ENCODE measurements at regions not wholly inside any gene's neighbourhood (a gene's known extent, or its start where the extent isn't known, plus 50 kb on each side); places are given as distances from the start of the nearest gene placed in this dataset.

DNA sequence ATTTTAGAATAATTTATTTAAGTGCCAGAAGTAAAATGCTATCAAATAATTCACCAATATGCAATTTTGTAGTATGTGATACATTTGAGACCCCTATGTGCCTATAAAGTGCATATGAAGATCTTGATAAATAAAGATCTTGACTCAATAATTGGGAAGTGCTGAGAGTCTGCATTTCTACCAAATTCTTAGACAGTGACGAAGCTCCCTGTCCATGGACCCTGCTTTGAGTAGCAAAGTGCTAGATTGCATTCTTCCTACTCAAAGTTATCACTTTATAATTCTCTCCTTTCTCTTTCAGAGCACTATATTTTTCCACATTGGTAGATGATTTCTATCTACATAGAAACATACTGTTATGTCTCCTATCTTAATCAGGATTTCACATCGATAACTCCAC is 1393.9 kb downstream of the ARAP2 start:
- Mint-ChIP-seq H3K27me3 (ENCODE audit: unreplicated experiment) (peaks cover 1% of the 10 kb centered on the region), H3K27ac (ENCODE audit: unreplicated experiment) (no peak overlapping the region), H3K4me3 (ENCODE audit: unreplicated experiment) (no peak overlapping the region), H3K4me1 (ENCODE audit: unreplicated experiment) (no peaks in the 10 kb centered on the region), H3K9me3 (ENCODE audit: unreplicated experiment) (no peaks in the 10 kb centered on the region), H3K36me3 (ENCODE audit: low read depth, unreplicated experiment) (no peaks in the 10 kb centered on the region)
- no peak for DNase-seq (ENCODE audit: low spot score)
- TF ChIP-seq, protein P1, sequence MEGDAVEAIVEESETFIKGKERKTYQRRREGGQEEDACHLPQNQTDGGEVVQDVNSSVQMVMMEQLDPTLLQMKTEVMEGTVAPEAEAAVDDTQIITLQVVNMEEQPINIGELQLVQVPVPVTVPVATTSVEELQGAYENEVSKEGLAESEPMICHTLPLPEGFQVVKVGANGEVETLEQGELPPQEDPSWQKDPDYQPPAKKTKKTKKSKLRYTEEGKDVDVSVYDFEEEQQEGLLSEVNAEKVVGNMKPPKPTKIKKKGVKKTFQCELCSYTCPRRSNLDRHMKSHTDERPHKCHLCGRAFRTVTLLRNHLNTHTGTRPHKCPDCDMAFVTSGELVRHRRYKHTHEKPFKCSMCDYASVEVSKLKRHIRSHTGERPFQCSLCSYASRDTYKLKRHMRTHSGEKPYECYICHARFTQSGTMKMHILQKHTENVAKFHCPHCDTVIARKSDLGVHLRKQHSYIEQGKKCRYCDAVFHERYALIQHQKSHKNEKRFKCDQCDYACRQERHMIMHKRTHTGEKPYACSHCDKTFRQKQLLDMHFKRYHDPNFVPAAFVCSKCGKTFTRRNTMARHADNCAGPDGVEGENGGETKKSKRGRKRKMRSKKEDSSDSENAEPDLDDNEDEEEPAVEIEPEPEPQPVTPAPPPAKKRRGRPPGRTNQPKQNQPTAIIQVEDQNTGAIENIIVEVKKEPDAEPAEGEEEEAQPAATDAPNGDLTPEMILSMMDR (IDR thresholded peaks at IDR 0.05; ENCODE audit: unreplicated experiment), result no peak

DNA sequence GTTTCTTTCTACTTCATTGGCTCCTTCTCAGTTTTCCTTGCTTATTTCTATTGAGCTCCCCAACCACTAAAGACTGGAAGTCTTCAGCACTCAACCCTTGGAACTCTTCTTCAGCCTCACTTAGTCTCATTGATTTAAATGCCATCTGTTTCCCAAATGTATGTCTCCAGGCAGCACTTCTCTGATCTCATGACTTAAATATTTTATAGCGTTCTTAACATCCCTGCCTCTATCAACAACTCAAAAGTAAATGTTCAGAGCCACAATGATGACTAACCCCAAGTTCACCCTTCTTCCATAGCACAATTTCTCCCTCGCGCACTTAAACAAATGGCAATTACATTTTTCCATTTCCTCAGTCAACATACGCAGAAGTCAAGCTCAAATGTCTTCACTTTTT is 1393.3 kb downstream of the ARAP2 start:
- Mint-ChIP-seq H3K27me3 (ENCODE audit: unreplicated experiment) (peaks cover 1% of the 10 kb centered on the region), H3K4me3 (ENCODE audit: unreplicated experiment) (no peak overlapping the region), H3K36me3 (ENCODE audit: low read depth, unreplicated experiment) (no peaks in the 10 kb centered on the region), H3K9me3 (ENCODE audit: unreplicated experiment) (no peaks in the 10 kb centered on the region), H3K4me1 (ENCODE audit: unreplicated experiment) (no peaks in the 10 kb centered on the region), H3K27ac (ENCODE audit: unreplicated experiment) (no peak overlapping the region)
- TF ChIP-seq, protein P1 (IDR thresholded peaks at IDR 0.05; ENCODE audit: unreplicated experiment), result no peak
- no peak for DNase-seq (ENCODE audit: low spot score)

DNA sequence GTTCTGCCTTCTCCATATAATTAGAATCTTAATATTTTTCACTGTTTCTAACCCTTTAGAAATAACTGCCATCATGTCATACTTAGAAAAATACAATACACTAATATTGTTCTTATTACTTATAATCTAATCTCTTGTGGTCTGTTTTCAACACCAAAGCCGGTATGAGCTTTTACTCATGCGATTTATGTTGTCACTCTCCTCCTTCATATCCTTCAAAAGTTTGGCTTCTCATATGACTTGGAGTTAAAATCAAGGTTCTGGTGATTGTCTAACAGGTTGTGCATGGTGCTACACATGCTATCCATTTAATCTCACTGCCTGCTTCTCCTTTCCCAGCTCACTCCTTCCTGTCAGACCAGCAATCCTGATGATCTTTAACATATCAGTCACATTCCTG is 1392.9 kb downstream of the ARAP2 start:
- Mint-ChIP-seq H3K9me3 (ENCODE audit: unreplicated experiment) (no peaks in the 10 kb centered on the region), H3K4me3 (ENCODE audit: unreplicated experiment) (no peak overlapping the region), H3K27me3 (ENCODE audit: unreplicated experiment) (peaks cover 1% of the 10 kb centered on the region), H3K36me3 (ENCODE audit: low read depth, unreplicated experiment) (no peaks in the 10 kb centered on the region), H3K4me1 (ENCODE audit: unreplicated experiment) (no peaks in the 10 kb centered on the region), H3K27ac (ENCODE audit: unreplicated experiment) (no peak overlapping the region)
- TF ChIP-seq, protein P1 (IDR thresholded peaks at IDR 0.05; ENCODE audit: unreplicated experiment), result no peak
- DNase-seq (ENCODE audit: low spot score), result no peak

DNA sequence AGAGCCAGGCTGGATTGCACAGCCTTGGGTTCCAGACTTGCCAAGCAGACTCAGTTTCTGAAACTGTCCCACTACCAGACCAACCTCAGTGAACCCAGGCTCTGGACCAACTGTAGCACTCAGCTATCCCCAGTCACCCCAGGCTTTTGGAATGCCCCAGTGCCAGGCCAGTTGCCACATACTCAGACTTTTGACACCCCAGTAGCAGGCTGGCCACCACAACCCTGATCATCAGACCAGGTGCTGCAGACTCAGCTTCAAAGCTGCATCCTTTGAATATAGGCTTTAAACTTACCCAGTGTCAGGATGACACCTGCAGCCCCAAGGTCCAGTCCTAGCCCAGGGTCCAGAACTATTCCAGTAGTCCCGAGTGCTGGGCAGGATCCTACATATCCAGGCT is 1389.9 kb downstream of the ARAP2 start:
- Mint-ChIP-seq H3K4me3 (ENCODE audit: unreplicated experiment) (no peak overlapping the region), H3K9me3 (ENCODE audit: unreplicated experiment) (no peaks in the 10 kb centered on the region), H3K36me3 (ENCODE audit: low read depth, unreplicated experiment) (no peaks in the 10 kb centered on the region), H3K27me3 (ENCODE audit: unreplicated experiment) (peaks cover 1% of the 10 kb centered on the region), H3K4me1 (ENCODE audit: unreplicated experiment) (no peaks in the 10 kb centered on the region), H3K27ac (ENCODE audit: unreplicated experiment) (no peak overlapping the region)
- no peak for DNase-seq (ENCODE audit: low spot score)
- TF ChIP-seq, protein P1 (IDR thresholded peaks at IDR 0.05; ENCODE audit: unreplicated experiment), result no peak

DNA sequence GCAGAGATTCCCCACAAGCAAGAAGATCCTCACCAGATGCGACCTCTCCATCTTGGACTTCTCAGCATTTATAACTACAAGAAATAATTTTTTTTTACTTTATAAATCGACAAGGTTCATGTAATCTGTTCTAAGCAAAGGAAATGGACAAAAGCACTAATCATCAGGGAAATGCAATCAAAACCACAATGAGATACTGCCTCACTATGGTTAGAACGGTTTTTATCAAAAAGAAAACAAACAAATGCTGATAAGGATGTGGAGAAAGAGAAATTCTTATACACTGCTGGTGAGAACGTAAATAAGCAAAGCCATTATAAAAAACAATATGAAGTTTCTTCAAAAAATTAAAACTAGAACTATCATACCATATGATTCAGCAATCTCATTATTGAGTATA is 1382.6 kb downstream of the ARAP2 start:
- TF ChIP-seq, protein P1 (IDR thresholded peaks at IDR 0.05; ENCODE audit: unreplicated experiment), result no peak
- no peak overlapping the region for H3K4me3 Mint-ChIP-seq (ENCODE audit: unreplicated experiment)
- no peak for DNase-seq (ENCODE audit: low spot score)
- H3K9me3 Mint-ChIP-seq (ENCODE audit: unreplicated experiment), result no peaks in the 10 kb centered on the region
- peaks cover 2% of the 10 kb centered on the region for H3K4me1 Mint-ChIP-seq (ENCODE audit: unreplicated experiment)
- no peak overlapping the region for H3K27ac Mint-ChIP-seq (ENCODE audit: unreplicated experiment)
- no peaks in the 10 kb centered on the region for H3K27me3 Mint-ChIP-seq (ENCODE audit: unreplicated experiment)
- H3K36me3 Mint-ChIP-seq (ENCODE audit: low read depth, unreplicated experiment), result no peaks in the 10 kb centered on the region

Measured in endothelial cell (in vitro differentiated cells).